ENCODE measurements at regions not wholly inside any gene's neighbourhood (a gene's known extent, or its start where the extent isn't known, plus 50 kb on each side); places are given as distances from the start of the nearest gene placed in this dataset.

- no peak overlapping the region for H3K4me3 ChIP-seq
- H3K4me1 ChIP-seq (ENCODE audit: low read depth) = no peaks in the 10 kb centered on the region
- H3K9me3 ChIP-seq (ENCODE audit: low read depth) = no peaks in the 10 kb centered on the region
- no peak overlapping the region for H3K27ac ChIP-seq
- no peaks in the 10 kb centered on the region for H3K27me3 ChIP-seq
- DNase-seq (ENCODE audit: low read depth in 1 of 2, low spot score in 1 of 2) = no peak
- no peaks in the 10 kb centered on the region for H3K36me3 ChIP-seq
- no peak for TF ChIP-seq CTCF (IDR thresholded peaks at IDR 0.05; ENCODE audit: low read depth, low read length)
Observed at GRCh38 chr7:54917613-54918391, 101.0 kb upstream of the EGFR start.

- TF ChIP-seq CTCF (IDR thresholded peaks at IDR 0.05; ENCODE audit: low read depth, low read length) = no peak
- Histone ChIP-seq H3K4me1 (ENCODE audit: low read depth) (no peaks in the 10 kb centered on the region), H3K27ac (no peak overlapping the region), H3K9me3 (ENCODE audit: low read depth) (no peaks in the 10 kb centered on the region), H3K36me3 (no peaks in the 10 kb centered on the region), H3K27me3 (no peaks in the 10 kb centered on the region), H3K4me3 (no peak overlapping the region)
- no peak for DNase-seq (ENCODE audit: low read depth in 1 of 2, low spot score in 1 of 2)
Observed at GRCh38 chr7:54921116-54921515, 97.7 kb upstream of the EGFR start.

GRCh38 chr7:54931532-54931931, 87.3 kb upstream of the EGFR start:
- no peak overlapping the region for H3K4me3 ChIP-seq

GRCh38 chr7:54932818-54933543, 85.8 kb upstream of the EGFR start:
- Histone ChIP-seq H3K4me3 (peak overlapping the region; percentile 15), H3K36me3 (no peaks in the 10 kb centered on the region), H3K27me3 (peaks cover 10% of the 10 kb centered on the region), H3K4me1 (ENCODE audit: low read depth) (no peaks in the 10 kb centered on the region), H3K9me3 (ENCODE audit: low read depth) (no peaks in the 10 kb centered on the region), H3K27ac (no peak overlapping the region)
- TF ChIP-seq CTCF (IDR thresholded peaks at IDR 0.05; ENCODE audit: low read depth, low read length) = no peak
- peak; percentile 83 for DNase-seq (ENCODE audit: low read depth in 1 of 2, low spot score in 1 of 2)

More at GRCh38 chr7:54931532-54931931, 87.3 kb upstream of the EGFR start:
- peaks cover 10% of the 10 kb centered on the region for H3K27me3 ChIP-seq
- H3K9me3 ChIP-seq (ENCODE audit: low read depth) = no peaks in the 10 kb centered on the region
- TF ChIP-seq CTCF (IDR thresholded peaks at IDR 0.05; ENCODE audit: low read depth, low read length) = no peak
- H3K4me1 ChIP-seq (ENCODE audit: low read depth) = no peaks in the 10 kb centered on the region
- H3K27ac ChIP-seq = no peak overlapping the region
- H3K36me3 ChIP-seq = no peaks in the 10 kb centered on the region
- no peak for DNase-seq (ENCODE audit: low read depth in 1 of 2, low spot score in 1 of 2)

GRCh38 chr7:54933643-54934042, 85.2 kb upstream of the EGFR start:
- no peak for DNase-seq (ENCODE audit: low read depth in 1 of 2, low spot score in 1 of 2)
- no peaks in the 10 kb centered on the region for H3K9me3 ChIP-seq (ENCODE audit: low read depth)
- peak overlapping the region; percentile 15 for H3K4me3 ChIP-seq
- no peaks in the 10 kb centered on the region for H3K4me1 ChIP-seq (ENCODE audit: low read depth)
- peaks cover 10% of the 10 kb centered on the region for H3K27me3 ChIP-seq
- no peaks in the 10 kb centered on the region for H3K36me3 ChIP-seq
- H3K27ac ChIP-seq = no peak overlapping the region
- TF ChIP-seq CTCF (IDR thresholded peaks at IDR 0.05; ENCODE audit: low read depth, low read length) = no peak

Measured in cardiac muscle cell (in vitro differentiated cells and primary cell).